ENCODE measurements at regions not wholly inside any gene's neighbourhood (a gene's known extent, or its start where the extent isn't known, plus 50 kb on each side); places are given as distances from the start of the nearest gene placed in this dataset.

- DNase-seq = no peak
These were observed 81.7 kb upstream of the MAFB start for GRCh38 chr20:40770564-40771307.

GRCh38 chr20:40771308-40771610 is 82.2 kb upstream of the MAFB start:
- DNase-seq = no peak

GRCh38 chr20:40771848-40772511 is 82.9 kb upstream of the MAFB start:
- no peak for DNase-seq

- DNase-seq = no peak
These were observed 84.3 kb upstream of the MAFB start for GRCh38 chr20:40773376-40773775.

- no peak for DNase-seq
These were observed 85.2 kb upstream of the MAFB start for GRCh38 chr20:40774252-40774651.

GRCh38 chr20:40775561-40776146 is 86.6 kb upstream of the MAFB start:
- no peak for DNase-seq

- no peak for DNase-seq
These were observed 87.7 kb upstream of the MAFB start for GRCh38 chr20:40776466-40777457.

- no peak for DNase-seq
These were observed 88.6 kb upstream of the MAFB start for GRCh38 chr20:40777653-40778052.

GRCh38 chr20:40778894-40779496 is 90.0 kb upstream of the MAFB start:
- DNase-seq = no peak

GRCh38 chr20:40781327-40782042 is 92.4 kb upstream of the MAFB start:
- DNase-seq = no peak

- DNase-seq = no peak
These were observed 93.0 kb upstream of the MAFB start for GRCh38 chr20:40782043-40782368.

GRCh38 chr20:40785346-40785745 is 96.3 kb upstream of the MAFB start:
- DNase-seq = no peak

- no peak for DNase-seq
These were observed 97.3 kb upstream of the MAFB start for GRCh38 chr20:40786336-40786735.

- no peak for DNase-seq
These were observed 98.9 kb upstream of the MAFB start for GRCh38 chr20:40787941-40788340.

- DNase-seq = no peak
These were observed 108.4 kb upstream of the MAFB start for GRCh38 chr20:40797425-40797824.

- no peak for DNase-seq
These were observed 109.0 kb upstream of the MAFB start for GRCh38 chr20:40798066-40798465.

- no peak for DNase-seq
These were observed 113.8 kb upstream of the MAFB start for GRCh38 chr20:40802886-40803285.

- DNase-seq = no peak
These were observed 114.3 kb upstream of the MAFB start for GRCh38 chr20:40803381-40803780.

GRCh38 chr20:40805592-40805991 is 116.6 kb upstream of the MAFB start:
- no peak for DNase-seq

- no peak for DNase-seq
These were observed 118.1 kb upstream of the MAFB start for GRCh38 chr20:40806929-40807820.

GRCh38 chr20:40807821-40808170 is 118.8 kb upstream of the MAFB start:
- DNase-seq = no peak

Measured in CD4-positive, alpha-beta T cell treated with Interleukin-6 for 4 hours (primary cell).